Loucy (cell line): ENCODE measurements at regions not wholly inside any gene's neighbourhood (a gene's known extent, or its start where the extent isn't known, plus 50 kb on each side); places are given as distances from the start of the nearest gene placed in this dataset.

Experiments used
- EZH2phosphoT487 ChIP-seq: fragments of 200-600 bp; IDR thresholded peaks from 2 replicates; pipeline ENCODE4 v1.6.1; 2018; ENCODE audit warnings: antibody characterized with exemption, mild to moderate bottlenecking, moderate library complexity, borderline replicate concordance
- TF ChIP-seq, protein P1 (sequence below): fragments of 200-600 bp; sonication (generic); conservative IDR thresholded peaks from 2 replicates; pipeline ENCODE4 v1.5.1; 2014; ENCODE audit warnings: mild to moderate bottlenecking, antibody characterized with exemption, low read length

- TF ChIP-seq, protein P1, sequence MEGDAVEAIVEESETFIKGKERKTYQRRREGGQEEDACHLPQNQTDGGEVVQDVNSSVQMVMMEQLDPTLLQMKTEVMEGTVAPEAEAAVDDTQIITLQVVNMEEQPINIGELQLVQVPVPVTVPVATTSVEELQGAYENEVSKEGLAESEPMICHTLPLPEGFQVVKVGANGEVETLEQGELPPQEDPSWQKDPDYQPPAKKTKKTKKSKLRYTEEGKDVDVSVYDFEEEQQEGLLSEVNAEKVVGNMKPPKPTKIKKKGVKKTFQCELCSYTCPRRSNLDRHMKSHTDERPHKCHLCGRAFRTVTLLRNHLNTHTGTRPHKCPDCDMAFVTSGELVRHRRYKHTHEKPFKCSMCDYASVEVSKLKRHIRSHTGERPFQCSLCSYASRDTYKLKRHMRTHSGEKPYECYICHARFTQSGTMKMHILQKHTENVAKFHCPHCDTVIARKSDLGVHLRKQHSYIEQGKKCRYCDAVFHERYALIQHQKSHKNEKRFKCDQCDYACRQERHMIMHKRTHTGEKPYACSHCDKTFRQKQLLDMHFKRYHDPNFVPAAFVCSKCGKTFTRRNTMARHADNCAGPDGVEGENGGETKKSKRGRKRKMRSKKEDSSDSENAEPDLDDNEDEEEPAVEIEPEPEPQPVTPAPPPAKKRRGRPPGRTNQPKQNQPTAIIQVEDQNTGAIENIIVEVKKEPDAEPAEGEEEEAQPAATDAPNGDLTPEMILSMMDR, result no peak
- no peak for TF ChIP-seq EZH2phosphoT487
These were observed 388.4 kb downstream of the BUD13 start for GRCh38 chr11:116384407-116384806.
